PFSK-1 (cell line): ENCODE measurements at regions not wholly inside any gene's neighbourhood (a gene's known extent, or its start where the extent isn't known, plus 50 kb on each side); places are given as distances from the start of the nearest gene placed in this dataset.

Experiments used
- FOXP2 ChIP-seq: optimal IDR thresholded peaks from 2 replicates; pipeline ENCODE3; 2011; ENCODE audit warnings: borderline replicate concordance, control low read depth, inconsistent platforms; ENCODE audit not compliant: insufficient read depth; ENCODE audit errors: extremely low read length, extremely low read depth
- POLR2AphosphoS5 ChIP-seq: IDR thresholded peaks from 2 replicates; pipeline ENCODE4 v1.6.1; 2012; ENCODE audit warnings: low read depth, mild to moderate bottlenecking, control low read depth, low read length, moderate library complexity
- REST ChIP-seq, 2 experiments: IDR thresholded peaks; 2 replicates each; pipeline versions ENCODE4 v1.6.1 to v1.8.0; 2011 to 2012; ENCODE audit warnings: low read depth in 2 of 2, low read length in 2 of 2, control low read depth in 1 of 2, inconsistent platforms in 1 of 2, mild to moderate bottlenecking in 1 of 2, moderate library complexity in 1 of 2; ENCODE audit not compliant: insufficient read depth in 1 of 2
- SIN3A ChIP-seq: IDR thresholded peaks from 2 replicates; pipeline ENCODE4 v1.6.1; 2012; ENCODE audit warnings: mild to moderate bottlenecking, low read length, moderate library complexity, borderline replicate concordance; ENCODE audit not compliant: insufficient read depth
- TAF1 ChIP-seq: IDR thresholded peaks from 2 replicates; pipeline ENCODE4 v1.6.1; 2012; ENCODE audit warnings: low read length, control low read depth, borderline replicate concordance; ENCODE audit not compliant: insufficient read depth

- TF ChIP-seq REST (IDR thresholded peaks at IDR 0.05; ENCODE audit: insufficient read depth in 1 of 2, low read depth in 2 of 2, low read length in 2 of 2) (no peak), TAF1 (no peak), POLR2AphosphoS5 (no peak), FOXP2 (no peak), SIN3A (no peak)
Measured at GRCh38 chr20:4508773-4509172, 177.5 kb upstream of the PRNP start.

- TF ChIP-seq REST (IDR thresholded peaks at IDR 0.05; ENCODE audit: insufficient read depth in 1 of 2, low read depth in 2 of 2, low read length in 2 of 2) (peak in 1 of 2 experiments; percentile 70; a peak in 1 of 4 replicates), FOXP2 (no peak), SIN3A (peak; percentile 61; the same call in 1 of the 2 replicates), POLR2AphosphoS5 (no peak), TAF1 (no peak)
Measured at GRCh38 chr20:4507288-4507719, 179.0 kb upstream of the PRNP start.

GRCh38 chr20:4504814-4505213 lies 181.4 kb upstream of the PRNP start:
- TF ChIP-seq TAF1, result no peak
- TF ChIP-seq REST (IDR thresholded peaks at IDR 0.05; ENCODE audit: insufficient read depth in 1 of 2, low read depth in 2 of 2, low read length in 2 of 2), result no peak
- no peak for TF ChIP-seq SIN3A
- TF ChIP-seq FOXP2, result no peak
- no peak for TF ChIP-seq POLR2AphosphoS5

DNA sequence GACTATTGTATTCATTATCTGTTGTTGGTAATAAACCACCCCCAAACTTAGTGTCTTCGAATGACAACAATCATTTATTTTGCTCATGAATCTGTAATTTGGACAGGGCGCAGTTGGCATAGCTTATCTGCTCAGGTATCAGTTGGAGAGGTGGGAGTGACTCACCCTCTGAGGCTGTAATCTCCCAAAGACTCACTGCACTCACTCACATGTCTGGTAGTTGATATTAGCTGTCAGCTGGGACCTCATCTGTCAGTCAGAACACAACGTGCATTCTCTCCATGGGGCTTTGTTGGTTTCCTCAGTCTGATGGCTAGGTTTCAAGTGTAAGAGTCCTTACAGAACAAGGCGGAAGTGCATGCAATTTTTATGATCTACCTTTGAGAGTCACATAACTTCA lies 183.5 kb upstream of the PRNP start:
- TF ChIP-seq TAF1 (no peak), POLR2AphosphoS5 (no peak), REST (IDR thresholded peaks at IDR 0.05; ENCODE audit: insufficient read depth in 1 of 2, low read depth in 2 of 2, low read length in 2 of 2) (no peak), SIN3A (no peak), FOXP2 (no peak)

DNA sequence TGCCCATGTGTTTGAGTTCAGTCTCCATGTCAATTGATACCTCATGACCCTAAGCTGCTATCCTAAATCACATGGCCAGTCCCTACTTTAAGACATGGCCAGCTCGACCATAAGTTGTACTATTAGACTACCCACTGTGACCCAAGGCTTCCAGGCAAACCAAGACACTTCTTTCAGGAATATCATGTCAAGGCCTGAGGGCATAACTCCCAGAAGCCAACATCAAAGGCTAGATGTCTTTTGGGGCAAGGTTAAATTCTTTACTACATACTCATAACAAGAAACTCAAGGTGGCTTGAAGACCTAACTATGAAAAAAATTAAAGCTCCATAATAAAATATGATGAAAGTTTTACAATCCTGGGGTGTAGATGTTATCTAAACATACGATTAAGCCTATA lies 192.9 kb upstream of the PRNP start:
- TF ChIP-seq POLR2AphosphoS5 (no peak), FOXP2 (no peak), SIN3A (no peak), TAF1 (no peak), REST (IDR thresholded peaks at IDR 0.05; ENCODE audit: insufficient read depth in 1 of 2, low read depth in 2 of 2, low read length in 2 of 2) (no peak)
